ENCODE measurements at regions not wholly inside any gene's neighbourhood (a gene's known extent, or its start where the extent isn't known, plus 50 kb on each side); places are given as distances from the start of the nearest gene placed in this dataset.

DNA sequence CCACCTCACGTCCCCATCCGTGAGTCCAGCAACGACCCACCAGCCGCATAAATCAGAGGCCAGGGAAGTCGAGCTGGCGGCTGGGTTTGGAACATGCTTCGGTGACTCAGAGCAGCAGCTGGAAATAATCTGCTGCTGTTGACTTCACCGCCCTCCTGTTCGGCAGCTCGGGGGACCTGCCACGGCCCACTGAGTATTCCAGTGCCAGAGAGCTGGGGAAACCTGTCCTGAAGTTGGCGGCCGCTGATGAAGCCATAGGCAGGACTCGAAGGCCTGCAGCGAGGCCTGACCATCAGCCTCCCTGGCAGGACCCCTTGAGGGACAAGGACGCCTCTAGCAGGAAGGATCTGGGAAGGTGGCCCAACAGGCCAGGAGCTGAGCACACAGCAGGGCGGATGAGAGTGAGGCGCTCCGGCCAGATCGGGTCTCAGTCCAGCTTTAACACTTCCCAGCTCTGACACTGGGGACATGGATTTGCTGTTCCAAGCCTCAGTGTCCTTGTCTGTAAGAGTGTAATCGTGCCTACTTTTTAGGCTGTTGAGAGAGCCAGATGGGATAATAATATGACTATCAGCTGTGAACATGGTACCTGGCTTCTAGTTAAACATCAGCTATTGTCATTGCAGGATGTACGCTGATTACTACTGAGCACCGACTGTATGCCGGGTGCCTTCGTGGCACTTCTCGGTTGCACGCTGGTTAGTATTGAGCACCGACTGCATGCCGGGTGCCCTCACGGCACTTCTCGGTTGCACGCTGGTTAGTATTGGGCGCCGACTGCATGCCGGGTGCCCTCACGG, 50.4 kb upstream of the CIBAR2 start:
- BruUV-seq (replicated peaks): no TSS peak
- Histone ChIP-seq H3K9ac (ENCODE audit: insufficient read depth, low read depth, low read length) (peak overlapping the region; percentile 42), H3K79me2 (ENCODE audit: insufficient read depth, low read length) (no peaks in the 10 kb centered on the region), H3K9me3 (ENCODE audit: low read length) (no peaks in the 10 kb centered on the region), H2AFZ (ENCODE audit: low read length) (no peak overlapping the region), H4K20me1 (ENCODE audit: insufficient read depth, low read length) (no peaks in the 10 kb centered on the region), H3K4me3 (replicated peaks in 1 of 3; ENCODE audit: insufficient read depth in 1 of 3, low read depth in 2 of 3, low read length in 3 of 3) (peak overlapping the region; percentile 21 to 62 (median 35); a peak in 5 of 6 replicates), H3K4me2 (ENCODE audit: low read depth, low read length) (peak overlapping the region; percentile 84), H3K27me3 (ENCODE audit: control insufficient read depth in 1 of 2, insufficient read depth in 2 of 2, low read length in 2 of 2) (peaks cover 0 to 12% of the 10 kb centered on the region in 2 experiments; a peak in 1 of 5 replicates), H3K36me3 (replicated peaks in 1 of 2; ENCODE audit: control insufficient read depth in 1 of 2, insufficient read depth in 2 of 2, low read length in 2 of 2) (no peaks in the 10 kb centered on the region), H3K4me1 (ENCODE audit: insufficient read depth, low read length) (peaks cover 86% of the 10 kb centered on the region), H3K27ac (ENCODE audit: extremely low read length, insufficient read depth, low read length) (peak overlapping the region; percentile 41)
- in situ Hi-C loops (cut with HindIII; ENCODE audit: extremely low pct_ligation_motif_present, low pct_unique_long_range_greater_than_20kb): no loop called here
- intact Hi-C loops (cut with micrococcal nuclease; ENCODE audit: unreplicated experiment): no loop called here
- ChIA-PET CTCF (ENCODE audit: low intra/inter-chr PET ratio, low total read pairs) (no interaction called here), POLR2A (interaction anchor here (1.2 to 2.2 kb wide), 8 partner anchors 11 to 373 kb away, joined by 4 to 20 read pairs (median 6); no protein-coding TSS in a partner anchor)
- ATAC-seq (peak; percentile 7; the same call in 2 of the 3 replicates), FAIRE-seq (no peak), DNase-seq (ENCODE audit: low spot score) (no peak)
- WGBS (ENCODE audit: low lambda C conversion rate): 39% methylated on average over 28 of the region's 36 CpGs
- TF ChIP-seq SMYD3 (CRISPR knock-in tag; IDR thresholded peaks at IDR 0.05) (no peak), TGIF2 (CRISPR knock-in tag; IDR thresholded peaks at IDR 0.05) (no peak), PCBP2 (optimal IDR thresholded peaks at IDR 0.05; ENCODE audit: low read depth, low read length, poor library complexity, severe bottlenecking) (no peak), ZNF619 (CRISPR knock-in tag; IDR thresholded peaks at IDR 0.05) (no peak), ZNF230 (CRISPR knock-in tag; IDR thresholded peaks at IDR 0.05) (no peak), YEATS2 (CRISPR knock-in tag; IDR thresholded peaks at IDR 0.05; ENCODE audit: borderline replicate concordance) (no peak; the same call in 1 of the 2 replicates), CBX2 (IDR thresholded peaks at IDR 0.05; ENCODE audit: low read depth, low read length) (no peak), CBX2 (CRISPR knock-in tag; IDR thresholded peaks at IDR 0.05; ENCODE audit: low read depth) (no peak), ZNF660 (CRISPR knock-in tag; IDR thresholded peaks at IDR 0.05; ENCODE audit: borderline replicate concordance, low read depth) (no peak), JDP2 (CRISPR knock-in tag; IDR thresholded peaks at IDR 0.05; ENCODE audit: borderline replicate concordance) (no peak), AKAP8 (CRISPR knock-in tag; IDR thresholded peaks at IDR 0.05) (no peak), ZNF329 (CRISPR knock-in tag; IDR thresholded peaks at IDR 0.05; ENCODE audit: low read depth) (no peak), FOXA3 (CRISPR knock-in tag; IDR thresholded peaks at IDR 0.05) (peak; percentile 50; the same call in 1 of the 2 replicates)
- TF ChIP-seq, protein P1, sequence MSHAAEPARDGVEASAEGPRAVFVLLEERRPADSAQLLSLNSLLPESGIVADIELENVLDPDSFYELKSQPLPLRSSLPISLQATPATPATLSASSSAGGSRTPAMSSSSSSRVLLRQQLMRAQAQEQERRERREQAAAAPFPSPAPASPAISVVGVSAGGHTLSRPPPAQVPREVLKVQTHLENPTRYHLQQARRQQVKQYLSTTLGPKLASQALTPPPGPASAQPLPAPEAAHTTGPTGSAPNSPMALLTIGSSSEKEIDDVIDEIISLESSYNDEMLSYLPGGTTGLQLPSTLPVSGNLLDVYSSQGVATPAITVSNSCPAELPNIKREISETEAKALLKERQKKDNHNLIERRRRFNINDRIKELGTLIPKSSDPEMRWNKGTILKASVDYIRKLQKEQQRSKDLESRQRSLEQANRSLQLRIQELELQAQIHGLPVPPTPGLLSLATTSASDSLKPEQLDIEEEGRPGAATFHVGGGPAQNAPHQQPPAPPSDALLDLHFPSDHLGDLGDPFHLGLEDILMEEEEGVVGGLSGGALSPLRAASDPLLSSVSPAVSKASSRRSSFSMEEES (CRISPR knock-in tag; IDR thresholded peaks at IDR 0.05): no peak
- TF ChIP-seq, protein P2, sequence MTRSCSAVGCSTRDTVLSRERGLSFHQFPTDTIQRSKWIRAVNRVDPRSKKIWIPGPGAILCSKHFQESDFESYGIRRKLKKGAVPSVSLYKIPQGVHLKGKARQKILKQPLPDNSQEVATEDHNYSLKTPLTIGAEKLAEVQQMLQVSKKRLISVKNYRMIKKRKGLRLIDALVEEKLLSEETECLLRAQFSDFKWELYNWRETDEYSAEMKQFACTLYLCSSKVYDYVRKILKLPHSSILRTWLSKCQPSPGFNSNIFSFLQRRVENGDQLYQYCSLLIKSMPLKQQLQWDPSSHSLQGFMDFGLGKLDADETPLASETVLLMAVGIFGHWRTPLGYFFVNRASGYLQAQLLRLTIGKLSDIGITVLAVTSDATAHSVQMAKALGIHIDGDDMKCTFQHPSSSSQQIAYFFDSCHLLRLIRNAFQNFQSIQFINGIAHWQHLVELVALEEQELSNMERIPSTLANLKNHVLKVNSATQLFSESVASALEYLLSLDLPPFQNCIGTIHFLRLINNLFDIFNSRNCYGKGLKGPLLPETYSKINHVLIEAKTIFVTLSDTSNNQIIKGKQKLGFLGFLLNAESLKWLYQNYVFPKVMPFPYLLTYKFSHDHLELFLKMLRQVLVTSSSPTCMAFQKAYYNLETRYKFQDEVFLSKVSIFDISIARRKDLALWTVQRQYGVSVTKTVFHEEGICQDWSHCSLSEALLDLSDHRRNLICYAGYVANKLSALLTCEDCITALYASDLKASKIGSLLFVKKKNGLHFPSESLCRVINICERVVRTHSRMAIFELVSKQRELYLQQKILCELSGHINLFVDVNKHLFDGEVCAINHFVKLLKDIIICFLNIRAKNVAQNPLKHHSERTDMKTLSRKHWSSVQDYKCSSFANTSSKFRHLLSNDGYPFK (CRISPR knock-in tag; IDR thresholded peaks at IDR 0.05; ENCODE audit: borderline replicate concordance): no peak
- TF ChIP-seq, protein P3, sequence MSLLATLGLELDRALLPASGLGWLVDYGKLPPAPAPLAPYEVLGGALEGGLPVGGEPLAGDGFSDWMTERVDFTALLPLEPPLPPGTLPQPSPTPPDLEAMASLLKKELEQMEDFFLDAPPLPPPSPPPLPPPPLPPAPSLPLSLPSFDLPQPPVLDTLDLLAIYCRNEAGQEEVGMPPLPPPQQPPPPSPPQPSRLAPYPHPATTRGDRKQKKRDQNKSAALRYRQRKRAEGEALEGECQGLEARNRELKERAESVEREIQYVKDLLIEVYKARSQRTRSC (CRISPR knock-in tag; IDR thresholded peaks at IDR 0.05; ENCODE audit: low read depth): no peak
